ENCODE measurements at regions not wholly inside any gene's neighbourhood (a gene's known extent, or its start where the extent isn't known, plus 50 kb on each side); places are given as distances from the start of the nearest gene placed in this dataset.

GRCh38 chr11:88404932-88405710, 67.6 kb upstream of the CTSC start:
- DNase-seq = no peak

- no peak for DNase-seq
Observed at GRCh38 chr11:88404391-88404790, 66.9 kb upstream of the CTSC start.

- DNase-seq = no peak
Observed at GRCh38 chr11:88402784-88403183, 65.2 kb upstream of the CTSC start.

- DNase-seq = no peak
Observed at GRCh38 chr11:88402192-88402715, 64.7 kb upstream of the CTSC start.

- DNase-seq = no peak
Observed at GRCh38 chr11:88398791-88399570, 61.4 kb upstream of the CTSC start.

- DNase-seq = no peak
Observed at GRCh38 chr11:88398372-88398771, 60.8 kb upstream of the CTSC start.

- no peak for DNase-seq
Observed at GRCh38 chr11:88390254-88390653, 52.7 kb upstream of the CTSC start.

GRCh38 chr11:88387957-88388356, 50.4 kb upstream of the CTSC start:
- no peak for DNase-seq
